ENCODE measurements at regions not wholly inside any gene's neighbourhood (a gene's known extent, or its start where the extent isn't known, plus 50 kb on each side); places are given as distances from the start of the nearest gene placed in this dataset.

DNA sequence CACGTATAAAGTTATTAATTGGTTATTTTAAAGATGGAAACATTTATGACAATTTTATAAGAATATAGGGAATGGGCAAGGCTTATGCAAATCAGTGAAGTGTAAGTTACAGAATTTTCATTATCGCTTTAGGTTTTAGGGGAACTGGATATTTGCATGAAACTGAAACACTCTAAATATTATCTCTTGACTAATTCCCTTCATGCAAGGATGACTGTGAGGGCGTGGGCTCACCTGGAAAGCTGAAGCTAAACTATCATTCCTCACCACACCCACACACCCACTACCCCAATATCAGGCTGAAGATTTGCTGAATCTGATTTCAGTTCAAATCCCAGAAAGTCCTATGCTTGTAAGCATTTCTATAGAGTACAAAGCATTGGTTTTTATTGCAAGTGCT lies 81.7 kb upstream of the ARHGAP24 start:
- TF ChIP-seq, protein P1, sequence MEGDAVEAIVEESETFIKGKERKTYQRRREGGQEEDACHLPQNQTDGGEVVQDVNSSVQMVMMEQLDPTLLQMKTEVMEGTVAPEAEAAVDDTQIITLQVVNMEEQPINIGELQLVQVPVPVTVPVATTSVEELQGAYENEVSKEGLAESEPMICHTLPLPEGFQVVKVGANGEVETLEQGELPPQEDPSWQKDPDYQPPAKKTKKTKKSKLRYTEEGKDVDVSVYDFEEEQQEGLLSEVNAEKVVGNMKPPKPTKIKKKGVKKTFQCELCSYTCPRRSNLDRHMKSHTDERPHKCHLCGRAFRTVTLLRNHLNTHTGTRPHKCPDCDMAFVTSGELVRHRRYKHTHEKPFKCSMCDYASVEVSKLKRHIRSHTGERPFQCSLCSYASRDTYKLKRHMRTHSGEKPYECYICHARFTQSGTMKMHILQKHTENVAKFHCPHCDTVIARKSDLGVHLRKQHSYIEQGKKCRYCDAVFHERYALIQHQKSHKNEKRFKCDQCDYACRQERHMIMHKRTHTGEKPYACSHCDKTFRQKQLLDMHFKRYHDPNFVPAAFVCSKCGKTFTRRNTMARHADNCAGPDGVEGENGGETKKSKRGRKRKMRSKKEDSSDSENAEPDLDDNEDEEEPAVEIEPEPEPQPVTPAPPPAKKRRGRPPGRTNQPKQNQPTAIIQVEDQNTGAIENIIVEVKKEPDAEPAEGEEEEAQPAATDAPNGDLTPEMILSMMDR (IDR thresholded peaks at IDR 0.05): no peak

DNA sequence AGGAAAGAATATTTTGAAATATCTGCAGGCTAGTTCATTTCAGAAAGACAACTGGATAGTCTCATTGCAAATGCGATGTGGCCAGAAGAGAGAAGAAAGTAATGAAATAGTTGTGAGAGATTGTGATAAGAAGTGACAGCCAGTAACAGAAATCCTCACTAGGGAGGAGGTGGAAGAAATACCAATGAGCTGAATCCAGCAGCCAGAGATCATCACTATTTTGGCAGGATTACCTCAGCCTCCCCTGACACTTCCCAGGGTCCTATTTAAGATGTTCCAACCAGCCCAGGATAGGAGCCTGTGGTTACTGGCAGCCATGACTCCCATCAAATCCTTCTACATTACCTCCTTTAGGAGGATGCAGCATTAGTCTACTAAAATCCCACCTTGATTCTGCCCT lies 76.7 kb upstream of the ARHGAP24 start:
- TF ChIP-seq, protein P1 (IDR thresholded peaks at IDR 0.05): no peak

DNA sequence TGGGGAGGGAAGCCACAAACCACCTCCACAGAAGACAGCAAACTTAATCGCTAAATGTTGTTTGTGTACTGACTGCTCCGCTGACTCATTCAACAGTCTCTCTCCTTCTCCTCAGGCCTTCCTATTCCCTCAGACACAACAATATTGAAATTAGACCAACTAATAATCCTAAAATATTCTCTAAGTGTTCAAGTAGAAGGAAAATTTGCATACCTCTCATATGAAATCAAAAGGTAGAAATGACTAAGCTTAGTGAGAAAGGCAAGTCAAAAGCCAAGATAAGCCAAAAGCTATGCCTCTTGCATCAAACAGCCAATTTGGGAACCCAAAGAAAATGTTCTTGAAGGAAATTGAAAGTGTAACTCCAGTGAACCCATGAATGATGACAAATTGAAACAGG lies 75.7 kb upstream of the ARHGAP24 start:
- TF ChIP-seq, protein P1 (IDR thresholded peaks at IDR 0.05): no peak

DNA sequence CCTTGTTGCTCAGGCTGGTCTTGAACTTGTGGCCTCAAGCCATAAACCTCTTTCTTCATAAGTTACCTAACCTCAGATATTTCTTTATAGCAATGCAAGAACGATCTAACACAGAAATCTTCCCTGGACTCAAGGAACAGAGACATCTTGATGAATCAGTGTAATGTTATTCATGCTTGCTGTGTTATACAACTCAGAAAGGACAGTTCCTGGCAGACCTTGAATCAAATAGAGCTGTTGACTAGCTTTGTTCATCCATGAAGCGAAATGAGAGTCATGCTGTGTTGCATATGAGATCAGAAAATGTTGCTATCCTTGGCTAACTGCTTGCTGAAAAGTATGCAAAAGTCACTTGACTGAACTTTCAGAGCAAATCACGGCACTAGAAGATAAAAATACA lies 72.6 kb upstream of the ARHGAP24 start:
- TF ChIP-seq, protein P1 (IDR thresholded peaks at IDR 0.05): no peak

DNA sequence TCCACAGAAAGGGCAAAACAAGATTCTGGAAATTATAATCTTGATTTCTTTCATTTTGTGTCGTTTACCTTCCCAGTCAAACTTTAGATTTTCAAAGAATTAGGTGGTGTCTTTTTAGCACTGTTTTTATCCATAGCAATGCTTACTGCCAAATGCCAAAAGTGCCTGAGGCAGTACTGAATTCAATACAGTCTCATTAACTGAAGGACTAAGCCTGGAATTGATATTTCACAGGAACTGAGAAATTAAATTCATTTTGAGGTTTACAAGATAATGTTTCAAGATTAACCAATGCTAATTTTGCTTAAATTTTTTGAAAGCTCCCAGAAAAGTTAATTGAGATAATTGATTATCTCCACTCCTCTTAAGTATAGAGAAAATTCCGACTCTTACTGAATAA lies 68.8 kb upstream of the ARHGAP24 start:
- TF ChIP-seq, protein P1 (IDR thresholded peaks at IDR 0.05): no peak

DNA sequence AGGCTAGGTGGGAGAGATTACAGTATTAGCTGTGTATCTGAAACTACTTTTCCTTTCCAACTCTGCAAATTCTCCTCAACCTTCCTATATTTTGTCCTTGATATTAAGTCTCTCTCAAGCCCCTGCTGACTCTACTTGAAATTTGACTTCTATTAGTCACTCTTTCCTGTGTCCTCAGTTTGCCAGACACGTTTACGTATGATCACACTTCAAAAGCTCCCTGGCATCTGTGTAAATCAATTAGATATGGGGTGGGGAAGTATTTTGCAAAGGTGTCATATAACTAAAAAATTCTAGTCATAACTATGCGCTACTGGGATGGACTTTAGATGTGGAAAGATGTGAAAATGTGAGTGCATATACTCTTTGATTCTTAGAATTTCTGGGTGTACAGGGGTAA lies 67.4 kb upstream of the ARHGAP24 start:
- TF ChIP-seq, protein P1 (IDR thresholded peaks at IDR 0.05): no peak

DNA sequence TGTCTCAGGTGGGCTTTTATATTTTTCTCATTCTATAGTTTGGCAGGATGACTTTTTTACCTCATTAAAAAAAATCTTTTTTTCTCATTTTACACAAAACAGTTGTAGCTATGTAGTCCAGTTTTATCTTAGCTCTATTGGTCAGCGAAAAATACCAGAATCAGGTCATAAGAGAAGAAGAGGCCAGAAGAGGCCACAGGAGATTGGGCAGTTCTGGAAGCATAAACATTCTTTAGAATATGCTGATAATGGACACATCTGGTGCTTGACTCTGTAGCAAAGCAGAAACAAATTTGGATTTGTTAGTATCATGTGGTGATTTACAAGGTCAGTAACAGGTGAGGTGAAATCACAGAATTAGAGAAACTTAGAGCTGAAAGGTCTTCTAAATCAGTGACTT lies 66.6 kb upstream of the ARHGAP24 start:
- TF ChIP-seq, protein P1 (IDR thresholded peaks at IDR 0.05): no peak

DNA sequence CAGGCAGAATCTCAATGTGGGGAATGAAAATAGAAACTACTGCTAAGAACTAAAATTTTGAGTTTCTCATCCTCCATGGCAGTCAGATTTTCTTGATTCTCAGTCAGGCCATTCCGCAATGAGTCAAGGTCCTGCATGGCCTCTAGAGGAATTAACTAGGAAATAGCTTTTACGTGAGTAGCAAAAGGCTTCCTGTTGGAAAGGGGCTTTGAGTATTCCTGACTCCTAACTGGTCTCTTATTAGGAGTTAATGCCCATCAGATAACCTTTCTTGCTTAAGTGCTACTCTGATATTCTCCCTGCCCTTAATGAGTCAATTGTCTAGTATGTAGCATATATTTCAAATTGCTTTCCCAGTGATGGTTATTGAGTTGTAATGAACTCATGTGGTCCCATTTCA lies 65.7 kb upstream of the ARHGAP24 start:
- TF ChIP-seq, protein P1 (IDR thresholded peaks at IDR 0.05): no peak
